ENCODE measurements at regions not wholly inside any gene's neighbourhood (a gene's known extent, or its start where the extent isn't known, plus 50 kb on each side); places are given as distances from the start of the nearest gene placed in this dataset.
A peak's percentile ranks its signal among the peaks of the same experiment; 100 is the strongest.

DNA sequence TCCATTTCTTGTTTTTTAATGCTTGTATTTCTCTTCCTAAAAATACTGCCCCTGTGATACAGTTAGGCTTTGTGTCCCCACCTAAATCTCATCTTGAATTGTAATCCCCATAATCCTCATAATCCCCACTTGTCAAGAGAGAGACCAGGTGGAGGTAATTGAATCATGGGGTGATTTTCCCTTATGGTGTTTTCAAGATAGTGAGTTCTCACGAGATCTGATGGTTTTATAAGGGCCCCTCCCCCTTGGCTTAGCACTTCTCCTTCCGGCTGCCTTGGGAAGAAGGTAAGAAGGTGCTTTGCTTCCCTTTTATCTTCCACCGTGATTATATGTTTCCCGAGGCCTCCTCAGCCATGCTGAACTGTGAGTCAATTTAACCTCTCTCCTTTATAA is 227.4 kb downstream of the MAN2A1 start:
- DNase-seq (ENCODE audit: low read depth in 2 of 3, low spot score in 1 of 3) = no peak

DNA sequence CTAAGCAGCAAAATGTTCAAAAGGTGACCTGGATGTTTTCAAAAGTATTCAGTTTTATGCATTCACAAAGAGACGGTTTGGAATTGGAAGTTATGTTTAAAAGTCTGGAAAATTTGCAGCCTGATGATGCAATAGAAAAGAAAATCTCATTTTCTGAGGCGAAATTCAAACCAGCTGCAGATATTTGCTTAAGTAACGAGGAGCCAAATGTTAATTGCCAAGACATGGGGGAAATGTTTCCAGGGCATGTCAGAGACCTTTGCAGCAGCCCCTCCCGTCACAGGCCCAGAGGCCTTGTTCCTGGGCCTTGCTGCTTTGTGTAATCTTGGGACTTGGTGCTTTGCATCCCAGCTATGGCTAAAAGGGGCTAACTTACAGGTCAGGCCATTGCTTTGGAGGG is 228.2 kb downstream of the MAN2A1 start:
- no peak for DNase-seq (ENCODE audit: low read depth in 2 of 3, low spot score in 1 of 3)

DNA sequence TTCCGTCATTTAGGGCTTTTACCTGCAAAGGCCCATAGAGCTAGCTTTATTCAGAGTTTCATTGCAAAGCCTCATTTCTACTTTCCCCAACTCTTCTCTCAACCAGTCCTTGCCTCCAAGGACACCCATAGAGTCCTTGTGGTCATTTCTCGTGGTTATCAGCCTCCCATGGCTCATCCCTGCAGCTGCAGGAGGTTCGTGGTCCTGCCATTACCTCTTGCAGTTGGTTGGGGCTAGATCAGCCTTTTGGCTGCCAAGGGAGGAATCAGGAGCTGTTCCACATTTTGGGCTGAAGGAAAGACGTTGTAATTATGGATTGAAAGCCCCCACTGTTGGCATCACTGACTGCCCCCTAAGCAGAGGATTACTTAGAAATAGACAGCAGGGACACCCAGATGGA is 231.0 kb downstream of the MAN2A1 start:
- no peak for DNase-seq (ENCODE audit: low read depth in 2 of 3, low spot score in 1 of 3)

- peak in 1 of 3 donors; percentile 9 for DNase-seq (ENCODE audit: low read depth in 2 of 3, low spot score in 1 of 3)
Measured at GRCh38 chr5:109921735-109922380, 232.1 kb downstream of the MAN2A1 start.

DNA sequence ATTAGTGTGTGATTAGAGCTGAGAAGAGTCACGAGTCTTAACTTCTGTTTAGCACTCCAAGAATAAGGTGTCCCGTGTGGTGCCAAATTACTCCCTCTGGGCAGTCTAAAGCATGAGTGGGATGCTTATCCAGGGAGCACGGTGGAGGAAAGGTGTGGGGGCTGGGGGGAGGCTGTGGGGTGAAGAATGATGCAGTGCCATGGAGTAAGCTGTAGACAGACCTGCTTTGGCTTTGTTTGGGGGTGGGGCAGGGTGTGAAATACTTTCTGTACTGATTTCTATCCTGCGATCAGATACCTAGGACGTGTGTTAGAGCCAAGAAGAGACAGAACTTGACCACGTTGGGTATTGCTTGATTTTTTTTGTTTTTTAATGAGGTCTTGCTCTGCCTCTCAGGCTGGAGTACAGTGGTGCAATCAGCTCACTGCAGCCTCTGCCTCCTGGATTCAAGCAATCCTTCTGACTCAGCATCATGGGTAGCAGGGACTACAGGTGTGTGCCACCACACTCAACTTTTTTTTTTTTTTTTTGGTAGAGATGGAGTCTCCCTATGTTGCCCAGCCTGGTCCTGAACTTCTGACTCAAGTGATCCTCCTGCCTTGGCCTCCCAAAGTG is 232.8 kb downstream of the MAN2A1 start:
- peak in 1 of 3 donors; percentile 3 for DNase-seq (ENCODE audit: low read depth in 2 of 3, low spot score in 1 of 3)

GRCh38 chr5:109923205-109923604 is 233.5 kb downstream of the MAN2A1 start:
- DNase-seq (ENCODE audit: low read depth in 2 of 3, low spot score in 1 of 3) = no peak

DNA sequence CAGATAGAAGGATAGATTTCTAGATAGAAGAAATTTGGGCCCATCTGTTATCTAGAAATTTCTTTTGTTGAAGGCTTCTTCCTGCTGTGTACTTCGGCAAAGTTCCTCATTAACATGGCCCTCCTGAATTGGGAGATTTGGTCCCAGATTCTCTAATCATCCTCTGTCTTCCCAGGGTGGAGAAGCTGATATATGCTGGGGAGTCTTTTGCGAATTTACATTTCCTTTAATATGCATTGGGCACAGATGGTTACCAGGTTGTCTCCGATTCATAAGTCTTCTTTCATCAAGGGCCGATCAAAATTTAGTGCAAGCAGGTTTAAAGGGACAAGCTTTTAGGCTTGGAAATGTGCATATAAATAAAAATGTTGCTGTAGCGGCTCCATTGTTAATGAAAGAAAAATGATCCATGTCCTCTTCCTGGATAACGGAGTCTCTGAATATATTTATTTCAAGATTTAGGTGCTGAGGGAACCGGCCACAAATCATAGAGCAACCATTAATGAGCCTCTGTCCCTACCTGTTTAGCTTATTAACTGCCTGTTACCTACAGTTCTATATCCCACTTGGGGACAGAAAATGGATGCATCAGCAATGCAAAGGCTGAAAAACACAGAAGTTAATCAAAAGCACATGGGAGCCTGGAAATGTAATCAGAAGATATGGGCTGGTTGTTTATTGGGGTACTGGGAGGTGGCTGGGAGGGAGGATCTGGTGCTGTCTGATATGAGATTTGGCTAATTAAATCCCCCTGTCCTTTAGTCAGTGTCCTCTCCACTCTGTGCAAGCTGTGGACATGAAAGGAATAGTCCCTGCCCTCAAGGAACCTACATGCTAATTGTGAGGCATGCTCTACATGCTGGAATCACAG is 234.7 kb downstream of the MAN2A1 start:
- no peak for DNase-seq (ENCODE audit: low read depth in 2 of 3, low spot score in 1 of 3)

GRCh38 chr5:109927639-109928038 is 237.9 kb downstream of the MAN2A1 start:
- no peak for DNase-seq (ENCODE audit: low read depth in 2 of 3, low spot score in 1 of 3)

DNA sequence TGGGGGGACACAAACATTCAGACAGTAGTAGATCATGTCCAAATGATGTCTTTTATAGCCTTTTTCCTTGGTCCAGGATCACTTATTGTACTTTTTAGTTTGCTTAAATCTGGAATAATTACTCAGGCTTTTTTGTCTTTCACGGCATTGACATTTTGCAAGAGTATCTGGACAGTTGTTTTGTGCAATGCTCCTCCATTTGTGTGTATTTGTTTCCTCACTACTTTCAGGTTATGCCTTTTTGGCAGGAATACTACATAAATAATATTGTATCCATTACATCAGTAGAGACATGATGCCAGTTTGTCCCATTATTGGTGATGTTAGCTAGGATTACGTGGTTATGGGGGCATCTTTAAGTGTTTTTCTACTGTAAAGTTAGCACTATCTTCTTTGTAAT is 238.3 kb downstream of the MAN2A1 start:
- DNase-seq (ENCODE audit: low read depth in 2 of 3, low spot score in 1 of 3) = no peak

DNA sequence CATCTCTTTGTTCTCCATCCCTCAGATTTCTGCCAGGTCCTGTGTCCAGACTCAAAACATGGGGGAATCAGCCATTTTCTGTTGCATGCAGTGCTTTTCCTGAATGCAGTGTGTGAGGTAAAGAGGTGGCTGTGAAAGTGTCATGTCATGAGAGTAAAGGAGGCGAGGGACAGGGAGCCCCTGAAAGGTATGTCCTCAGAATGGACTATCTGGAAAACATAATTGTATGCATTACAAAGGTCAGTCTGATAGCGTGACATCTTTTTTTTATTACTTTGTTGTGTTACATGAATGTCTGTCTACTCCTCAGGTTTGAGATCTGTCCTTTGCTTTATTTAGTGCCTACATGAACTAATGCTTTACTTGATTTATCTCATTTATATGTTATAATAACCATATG is 239.1 kb downstream of the MAN2A1 start:
- no peak for DNase-seq (ENCODE audit: low read depth in 2 of 3, low spot score in 1 of 3)

- DNase-seq (ENCODE audit: low read depth in 2 of 3, low spot score in 1 of 3) = no peak
Measured at GRCh38 chr5:109929376-109929775, 239.6 kb downstream of the MAN2A1 start.

GRCh38 chr5:109929911-109930310 is 240.2 kb downstream of the MAN2A1 start:
- no peak for DNase-seq (ENCODE audit: low read depth in 2 of 3, low spot score in 1 of 3)

DNA sequence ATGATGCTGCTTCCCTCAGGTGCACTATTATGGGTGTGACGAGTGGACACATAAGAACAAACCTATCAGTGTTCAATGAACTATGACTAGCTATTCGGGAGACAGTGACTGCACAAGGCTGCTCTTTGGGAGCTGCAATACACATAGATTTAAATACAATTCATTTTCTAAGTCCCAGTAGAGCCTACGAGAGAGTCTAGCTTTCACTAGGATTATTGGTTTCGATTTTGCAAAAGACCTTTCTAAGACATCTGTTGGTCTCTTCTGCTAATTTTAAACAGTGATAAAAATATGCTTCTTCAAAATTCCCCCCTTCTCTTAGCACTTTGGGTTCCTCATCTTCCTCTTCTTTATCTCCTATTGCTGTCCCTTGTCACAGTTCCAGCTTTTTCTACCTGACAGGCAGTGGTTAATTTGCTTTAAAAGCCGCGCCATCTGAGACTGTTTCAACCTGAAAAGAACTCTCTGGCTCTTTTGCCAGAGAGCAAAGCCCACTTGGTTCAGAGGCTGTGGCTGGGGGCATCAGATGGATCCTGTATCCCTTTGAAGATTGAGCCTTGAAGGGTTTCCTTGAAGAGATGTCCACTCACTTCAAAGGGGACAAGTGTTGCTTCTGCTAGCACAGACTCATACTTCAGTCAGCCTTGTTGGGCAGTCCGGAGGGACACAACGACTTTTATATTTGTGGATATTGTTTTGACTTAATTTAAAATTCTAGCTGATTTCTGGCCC is 241.5 kb downstream of the MAN2A1 start:
- no peak for DNase-seq (ENCODE audit: low read depth in 2 of 3, low spot score in 1 of 3)

DNA sequence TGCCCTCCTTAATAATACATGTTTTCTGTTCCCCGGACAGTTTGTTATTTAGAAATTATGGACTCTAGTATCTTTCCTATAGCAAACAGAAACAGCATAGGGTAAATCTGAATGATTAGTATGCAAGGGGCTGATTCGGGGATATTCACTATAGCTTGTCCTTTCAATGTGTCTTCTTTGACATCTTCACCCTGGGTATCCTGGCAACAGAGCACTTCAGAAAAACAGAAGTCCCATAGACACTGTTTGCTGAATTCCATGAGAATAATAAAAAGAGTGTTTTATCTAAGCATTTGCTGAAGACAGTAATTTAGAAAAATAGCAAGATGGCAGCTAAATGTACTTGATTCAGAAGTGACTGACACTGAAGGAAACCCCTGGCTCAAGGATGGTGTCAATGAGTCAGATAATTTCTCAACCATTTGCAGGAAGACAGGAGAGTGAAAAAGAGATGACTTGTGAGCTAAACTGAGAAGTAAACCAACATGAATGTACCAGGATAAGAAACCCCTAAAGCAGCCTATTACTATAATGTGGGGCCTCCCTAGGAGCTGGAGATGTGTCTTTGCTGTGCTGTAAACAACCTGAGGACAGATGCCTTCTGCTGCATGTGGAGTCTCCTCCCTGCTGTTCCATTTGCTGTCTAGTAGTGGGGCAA is 246.2 kb downstream of the MAN2A1 start:
- peak in 1 of 3 donors; percentile 11 for DNase-seq (ENCODE audit: low read depth in 2 of 3, low spot score in 1 of 3)

- DNase-seq (ENCODE audit: low read depth in 2 of 3, low spot score in 1 of 3) = peak in 2 of 3 donors; percentile 12 to 24
Measured at GRCh38 chr5:109936996-109937395, 247.3 kb downstream of the MAN2A1 start.

DNA sequence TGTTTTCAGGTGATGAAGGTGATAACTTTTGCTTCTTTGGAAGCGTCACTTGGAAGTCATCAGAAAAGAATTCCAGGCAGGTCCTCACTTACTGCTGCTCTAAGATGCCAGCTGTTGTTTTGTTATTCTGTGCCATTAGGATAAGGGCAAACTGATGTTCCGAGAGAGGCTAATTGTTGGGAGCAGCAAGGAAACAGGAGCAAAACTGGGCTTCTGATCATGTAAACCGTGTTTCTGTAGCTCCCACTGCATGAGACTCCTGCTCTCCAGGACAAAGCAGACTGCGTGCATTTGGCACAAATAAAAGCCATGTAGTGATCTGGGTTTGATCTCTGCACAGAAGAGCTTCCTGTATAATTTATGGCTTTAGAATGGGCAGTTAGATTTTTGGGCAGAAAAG is 248.2 kb downstream of the MAN2A1 start:
- DNase-seq (ENCODE audit: low read depth in 2 of 3, low spot score in 1 of 3) = no peak

DNA sequence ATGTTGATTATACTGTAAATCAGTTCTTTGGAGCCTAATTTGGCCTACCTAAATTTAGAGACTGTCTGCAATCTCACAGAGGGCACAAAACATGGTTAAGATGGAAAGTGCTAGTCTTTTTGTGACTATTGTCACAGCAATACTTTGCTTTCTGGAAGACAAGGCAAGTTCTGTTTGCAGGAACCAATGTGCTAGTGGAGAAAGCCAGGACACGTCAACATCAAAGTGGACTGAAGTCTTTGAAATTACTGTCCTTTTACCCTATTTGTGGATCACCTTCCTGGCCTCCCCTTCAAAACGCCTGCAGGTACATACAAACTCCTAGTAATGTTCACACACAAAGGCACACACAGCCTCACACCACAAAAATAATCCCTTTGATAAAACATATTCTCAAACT is 248.7 kb downstream of the MAN2A1 start:
- DNase-seq (ENCODE audit: low read depth in 2 of 3, low spot score in 1 of 3) = no peak

GRCh38 chr5:109939116-109939682 is 249.5 kb downstream of the MAN2A1 start:
- DNase-seq (ENCODE audit: low read depth in 2 of 3, low spot score in 1 of 3) = no peak

GRCh38 chr5:109942646-109943045 is 252.9 kb downstream of the MAN2A1 start:
- no peak for DNase-seq (ENCODE audit: low read depth in 2 of 3, low spot score in 1 of 3)

DNA sequence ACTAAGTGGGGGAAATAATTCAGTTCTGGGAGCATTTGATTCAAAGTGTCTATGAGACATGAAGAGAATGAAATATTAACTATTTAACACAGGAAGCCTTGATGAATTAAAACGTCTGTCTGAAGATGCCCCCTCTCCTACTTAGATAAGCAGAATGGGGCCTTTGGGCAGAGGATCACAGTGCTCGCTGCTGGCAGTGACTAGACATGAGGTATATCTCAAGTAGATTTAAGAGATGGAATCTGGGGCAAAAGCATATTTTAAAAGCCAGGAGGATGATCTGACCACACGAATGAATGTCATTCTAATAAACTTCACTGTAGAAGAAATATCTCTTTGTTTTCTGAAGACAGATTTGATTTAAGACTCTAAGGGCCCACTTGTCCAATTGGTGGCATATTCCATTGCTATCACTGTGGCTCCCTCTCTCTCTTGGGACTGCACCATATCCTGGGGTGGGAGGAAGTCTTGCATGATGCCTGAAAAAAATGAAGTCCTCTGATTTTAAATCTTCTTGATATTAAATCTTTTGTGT is 254.0 kb downstream of the MAN2A1 start:
- DNase-seq (ENCODE audit: low read depth in 2 of 3, low spot score in 1 of 3) = no peak

All from stimulated activated CD4-positive, alpha-beta T cell treated with anti-CD3 and anti-CD28 coated beads, Interleukin-12 subunit alpha, Interleukin-12 subunit beta, amount 100 ng/mL, for 48 hours (primary cell).